WTC11 (cell line): ENCODE measurements at regions not wholly inside any gene's neighbourhood (a gene's known extent, or its start where the extent isn't known, plus 50 kb on each side); places are given as distances from the start of the nearest gene placed in this dataset.

Experiments used
- ATAC-seq: fragments of 200-7000 bp; cut with Tn5 transposase; 2 replicates; pipeline ENCODE4 v1.10.0; 2021; ENCODE audit warnings: mild to moderate bottlenecking, moderate library complexity
- CTCF ChIA-PET: fragments of 300-600 bp; sonication (Branson Sonifier 250); formaldehyde crosslinking; loops from one replicate; lab custom pipeline; 2021; ENCODE audit warnings: antibody characterized with exemption; lab: Charles Lee
- POLR2A ChIA-PET: fragments of 350-600 bp; sonication (Branson Sonifier 250); formaldehyde crosslinking; loops from one replicate; lab custom pipeline; 2021; ENCODE audit warnings: antibody characterized with exemption; lab: Charles Lee
- DNase-seq: peaks from one replicate; pipeline ENCODE4 v3.0.0; 2021; ENCODE audit warnings: low spot score
- H3K27ac Mint-ChIP-seq: 2 replicates; pipeline ENCODE4 v1.8.0; 2021; ENCODE audit warnings: mixed read lengths
- H3K27me3 Mint-ChIP-seq: 2 replicates; pipeline ENCODE4 v1.8.0; 2021; ENCODE audit warnings: low read depth, mild to moderate bottlenecking, moderate library complexity, mixed read lengths
- H3K36me3 Mint-ChIP-seq: 2 replicates; pipeline ENCODE4 v1.8.0; 2021; ENCODE audit warnings: mixed read lengths
- H3K4me1 Mint-ChIP-seq: 2 replicates; pipeline ENCODE4 v1.8.0; 2022; ENCODE audit warnings: mixed read lengths
- H3K4me3 Mint-ChIP-seq: 2 replicates; pipeline ENCODE4 v1.8.0; 2021; ENCODE audit warnings: mild to moderate bottlenecking, moderate library complexity, mixed read lengths
- H3K9me3 Mint-ChIP-seq: 2 replicates; pipeline ENCODE4 v1.8.0; 2021; ENCODE audit warnings: mixed read lengths
- AR ChIP-seq: fragments of 250-450 bp; sonication (Bioruptor Pico); IDR thresholded peaks from 2 replicates; pipeline ENCODE4 v1.9.0; 2021; ENCODE audit warnings: mild to moderate bottlenecking
- CREB1 ChIP-seq: sonication (generic); formaldehyde crosslinking; IDR thresholded peaks from 2 replicates; pipeline ENCODE4 v1.8.0; 2023; ENCODE audit warnings: mild to moderate bottlenecking, missing genetic modification reagents
- FOXK1 ChIP-seq: sonication (generic); formaldehyde crosslinking; IDR thresholded peaks from 2 replicates; pipeline ENCODE4 v1.8.0; 2022; ENCODE audit warnings: mild to moderate bottlenecking, moderate library complexity, missing genetic modification reagents
- FOXP1 ChIP-seq: sonication (generic); formaldehyde crosslinking; IDR thresholded peaks from 2 replicates; pipeline ENCODE4 v1.8.0; 2022; ENCODE audit warnings: missing genetic modification reagents, mild to moderate bottlenecking, moderate library complexity, borderline replicate concordance
- HMGA2 ChIP-seq: fragments of 250-450 bp; sonication (Bioruptor Pico); IDR thresholded peaks from 2 replicates; pipeline ENCODE4 v1.4.0; 2021; ENCODE audit warnings: mild to moderate bottlenecking, moderate library complexity
- JAZF1 ChIP-seq: fragments of 250-450 bp; sonication (Bioruptor Pico); IDR thresholded peaks from 2 replicates; pipeline ENCODE4 v1.9.0; 2021; ENCODE audit warnings: moderate library complexity, mild to moderate bottlenecking, inconsistent platforms
- JUN ChIP-seq: sonication (generic); formaldehyde crosslinking; IDR thresholded peaks from 2 replicates; pipeline ENCODE4 v1.8.0; 2023; ENCODE audit warnings: mild to moderate bottlenecking, missing genetic modification reagents
- MLX ChIP-seq: sonication (generic); formaldehyde crosslinking; IDR thresholded peaks from 2 replicates; pipeline ENCODE4 v1.8.1; 2023; ENCODE audit warnings: mild to moderate bottlenecking, missing genetic modification reagents, moderate library complexity
- MXD4 ChIP-seq: fragments of 250-450 bp; sonication (Bioruptor Pico); IDR thresholded peaks from 2 replicates; pipeline ENCODE4 v1.8.0; 2021; ENCODE audit warnings: mild to moderate bottlenecking, moderate library complexity, borderline replicate concordance
- NFATC4 ChIP-seq: fragments of 250-450 bp; sonication (Bioruptor Pico); IDR thresholded peaks from 2 replicates; pipeline ENCODE4 v1.9.0; 2021; ENCODE audit warnings: mild to moderate bottlenecking
- PREB ChIP-seq: sonication (generic); formaldehyde crosslinking; IDR thresholded peaks from 2 replicates; pipeline ENCODE4 v1.8.1; 2022; ENCODE audit warnings: mild to moderate bottlenecking, missing genetic modification reagents, moderate library complexity, borderline replicate concordance
- TEAD1 ChIP-seq: sonication (generic); formaldehyde crosslinking; IDR thresholded peaks from 2 replicates; pipeline ENCODE4 v1.8.0; 2022; ENCODE audit warnings: mild to moderate bottlenecking, missing genetic modification reagents
- ZNF121 ChIP-seq: sonication (generic); formaldehyde crosslinking; IDR thresholded peaks from 2 replicates; pipeline ENCODE4 v1.8.0; 2023; ENCODE audit warnings: missing genetic modification reagents
- ZNF138 ChIP-seq: sonication (generic); formaldehyde crosslinking; conservative IDR thresholded peaks from 2 replicates; pipeline ENCODE4 v1.8.1; 2022; ENCODE audit warnings: mild to moderate bottlenecking, moderate library complexity, missing genetic modification reagents
- ZNF219 ChIP-seq: sonication (generic); formaldehyde crosslinking; IDR thresholded peaks from 2 replicates; pipeline ENCODE4 v1.8.0; 2023; ENCODE audit warnings: missing genetic modification reagents, mild to moderate bottlenecking, borderline replicate concordance
- ZNF396 ChIP-seq: fragments of 250-450 bp; sonication (Bioruptor Pico); IDR thresholded peaks from 2 replicates; pipeline ENCODE4 v1.8.0; 2021; ENCODE audit warnings: mild to moderate bottlenecking, moderate library complexity, borderline replicate concordance
- ZNF425 ChIP-seq: fragments of 250-450 bp; sonication (Bioruptor Pico); conservative IDR thresholded peaks from 2 replicates; pipeline ENCODE4 v1.9.0; 2021; ENCODE audit warnings: mild to moderate bottlenecking
- ZNF532 ChIP-seq: fragments of 250-450 bp; sonication (Bioruptor Pico); IDR thresholded peaks from 2 replicates; pipeline ENCODE4 v1.9.0; 2021; ENCODE audit warnings: mild to moderate bottlenecking, borderline replicate concordance
- ZSCAN18 ChIP-seq: fragments of 250-450 bp; sonication (Bioruptor Pico); IDR thresholded peaks from 2 replicates; pipeline ENCODE4 v2.1.2; 2022; ENCODE audit warnings: mild to moderate bottlenecking, moderate library complexity
- TF ChIP-seq, protein P1 (sequence below): sonication (generic); formaldehyde crosslinking; IDR thresholded peaks from 2 replicates; pipeline ENCODE4 v1.8.1; 2022; ENCODE audit warnings: mild to moderate bottlenecking, moderate library complexity, missing genetic modification reagents

GRCh38 chr2:47277987-47278386 lies 91.1 kb upstream of the EPCAM start (continued):
- TF ChIP-seq AR (CRISPR knock-in tag) = no peak
- TF ChIP-seq ZNF219 (CRISPR knock-in tag) = no peak
- TF ChIP-seq ZNF121 (CRISPR knock-in tag) = no peak
- no peak for TF ChIP-seq ZNF425 (CRISPR knock-in tag)
- TF ChIP-seq ZNF532 (CRISPR knock-in tag) = no peak
- TF ChIP-seq JAZF1 (CRISPR knock-in tag) = no peak
- no peak for TF ChIP-seq TEAD1 (CRISPR knock-in tag)
- no peak for TF ChIP-seq CREB1 (CRISPR knock-in tag)
- TF ChIP-seq ZSCAN18 (CRISPR knock-in tag) = no peak
- TF ChIP-seq MLX (CRISPR knock-in tag) = no peak
- no peak for TF ChIP-seq NFATC4 (CRISPR knock-in tag)
- TF ChIP-seq FOXK1 = no peak
- TF ChIP-seq ZNF138 = no peak
- TF ChIP-seq, protein P1, sequence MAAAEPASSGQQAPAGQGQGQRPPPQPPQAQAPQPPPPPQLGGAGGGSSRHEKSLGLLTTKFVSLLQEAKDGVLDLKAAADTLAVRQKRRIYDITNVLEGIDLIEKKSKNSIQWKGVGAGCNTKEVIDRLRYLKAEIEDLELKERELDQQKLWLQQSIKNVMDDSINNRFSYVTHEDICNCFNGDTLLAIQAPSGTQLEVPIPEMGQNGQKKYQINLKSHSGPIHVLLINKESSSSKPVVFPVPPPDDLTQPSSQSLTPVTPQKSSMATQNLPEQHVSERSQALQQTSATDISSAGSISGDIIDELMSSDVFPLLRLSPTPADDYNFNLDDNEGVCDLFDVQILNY (CRISPR knock-in tag) = no peak

DNA sequence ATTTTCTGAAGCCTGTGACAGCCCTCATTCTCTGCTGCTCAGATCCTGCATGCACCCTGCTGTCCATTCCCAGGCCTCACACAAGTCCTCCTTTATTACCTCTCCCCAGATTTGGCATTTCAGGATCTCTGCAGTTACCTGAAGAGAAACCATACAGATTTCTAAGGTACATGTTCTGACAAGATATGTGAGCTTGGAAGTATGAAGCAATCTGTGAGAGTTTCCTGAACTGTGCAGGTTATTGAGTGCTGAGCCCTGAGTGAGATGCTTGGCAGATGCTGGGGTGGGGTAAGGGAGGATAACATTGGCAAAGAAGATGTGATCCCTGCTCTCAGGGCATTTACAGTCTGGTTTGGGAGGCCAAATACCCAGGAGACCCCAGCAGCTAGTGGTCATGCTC lies 91.9 kb upstream of the EPCAM start:
- Mint-ChIP-seq H3K27me3 (no peaks in the 10 kb centered on the region), H3K36me3 (peaks cover 8% of the 10 kb centered on the region), H3K4me3 (no peak overlapping the region), H3K27ac (no peak overlapping the region), H3K4me1 (peaks cover 39% of the 10 kb centered on the region), H3K9me3 (peaks cover 11% of the 10 kb centered on the region)
- POLR2A ChIA-PET = no interaction called here
- DNase-seq (no peak), ATAC-seq (no peak)
- CTCF ChIA-PET = interaction anchor here (1.0 to 3.1 kb wide), 3 partner anchors 12 to 46 kb away, joined by 3 to 11 read pairs (median 3); no protein-coding TSS in a partner anchor
- TF ChIP-seq FOXP1 (CRISPR knock-in tag) (no peak), ZNF396 (CRISPR knock-in tag) (no peak), PREB (CRISPR knock-in tag) (no peak), JUN (CRISPR knock-in tag) (no peak), MXD4 (no peak), HMGA2 (no peak), ZNF219 (CRISPR knock-in tag) (no peak), MLX (CRISPR knock-in tag) (no peak)
